Neural crest cell (in vitro differentiated cells): ENCODE measurements at regions not wholly inside any gene's neighbourhood (a gene's known extent, or its start where the extent isn't known, plus 50 kb on each side); places are given as distances from the start of the nearest gene placed in this dataset.

ENCODE experiments used
- DNase-seq: peaks from one replicate; pipeline ENCODE4 v3.0.0; 2021; ENCODE audit warnings: low read depth, mixed read lengths, low spot score
- H3K27ac Mint-ChIP-seq: one replicate; pipeline ENCODE4 v1.8.0; 2021; ENCODE audit warnings: mild to moderate bottlenecking, mixed read lengths; ENCODE audit not compliant: unreplicated experiment
- H3K27me3 Mint-ChIP-seq: 2 replicates; pipeline ENCODE4 v1.8.0; 2021; ENCODE audit warnings: low read depth, mild to moderate bottlenecking, mixed read lengths
- H3K36me3 Mint-ChIP-seq: 2 replicates; pipeline ENCODE4 v1.8.0; 2021; ENCODE audit warnings: low read depth, mild to moderate bottlenecking, mixed read lengths
- H3K4me1 Mint-ChIP-seq: 2 replicates; pipeline ENCODE4 v1.8.0; 2021; ENCODE audit warnings: mixed read lengths
- H3K4me3 Mint-ChIP-seq: one replicate; pipeline ENCODE4 v1.8.0; 2021; ENCODE audit warnings: mild to moderate bottlenecking, mixed read lengths
- H3K9me3 Mint-ChIP-seq: 2 replicates; pipeline ENCODE4 v1.8.0; 2021; ENCODE audit warnings: mixed read lengths
- CTCF ChIP-seq: fragments of 200-600 bp; sonication (generic); conservative IDR thresholded peaks from 2 replicates; pipeline ENCODE4 v1.5.0; 2021; ENCODE audit warnings: antibody characterized with exemption, mild to moderate bottlenecking

GRCh38 chr6:40803897-40804702 lies 216.9 kb upstream of the LRFN2 start:
- no peaks in the 10 kb centered on the region for H3K27me3 Mint-ChIP-seq
- H3K27ac Mint-ChIP-seq, result no peak overlapping the region
- no peaks in the 10 kb centered on the region for H3K9me3 Mint-ChIP-seq
- no peaks in the 10 kb centered on the region for H3K4me1 Mint-ChIP-seq
- no peak overlapping the region for H3K4me3 Mint-ChIP-seq
- TF ChIP-seq CTCF, result no peak
- no peak for DNase-seq
- H3K36me3 Mint-ChIP-seq, result no peaks in the 10 kb centered on the region

GRCh38 chr6:40802481-40802880 lies 215.3 kb upstream of the LRFN2 start:
- Mint-ChIP-seq H3K4me1 (no peaks in the 10 kb centered on the region), H3K36me3 (no peaks in the 10 kb centered on the region), H3K27ac (no peak overlapping the region), H3K4me3 (no peak overlapping the region), H3K9me3 (no peaks in the 10 kb centered on the region), H3K27me3 (no peaks in the 10 kb centered on the region)
- TF ChIP-seq CTCF, result no peak
- DNase-seq, result no peak

- TF ChIP-seq CTCF, result no peak
Observed at GRCh38 chr6:40799296-40800140, 212.4 kb upstream of the LRFN2 start.

GRCh38 chr6:40798069-40798770 lies 211.1 kb upstream of the LRFN2 start:
- no peak for DNase-seq
- H3K27me3 Mint-ChIP-seq, result no peaks in the 10 kb centered on the region
- no peaks in the 10 kb centered on the region for H3K36me3 Mint-ChIP-seq
- no peak overlapping the region for H3K4me3 Mint-ChIP-seq
- no peaks in the 10 kb centered on the region for H3K9me3 Mint-ChIP-seq
- H3K4me1 Mint-ChIP-seq, result no peaks in the 10 kb centered on the region
- TF ChIP-seq CTCF, result no peak
- H3K27ac Mint-ChIP-seq, result no peak overlapping the region

More at GRCh38 chr6:40799296-40800140, 212.4 kb upstream of the LRFN2 start:
- Mint-ChIP-seq H3K27me3 (no peaks in the 10 kb centered on the region), H3K36me3 (no peaks in the 10 kb centered on the region), H3K4me3 (no peak overlapping the region), H3K9me3 (no peaks in the 10 kb centered on the region), H3K27ac (no peak overlapping the region), H3K4me1 (no peaks in the 10 kb centered on the region)
- no peak for DNase-seq
